Left ventricle myocardium inferior (tissue), 1 donor: ENCODE measurements at regions not wholly inside any gene's neighbourhood (a gene's known extent, or its start where the extent isn't known, plus 50 kb on each side); places are given as distances from the start of the nearest gene placed in this dataset.

Source experiments
- DNase-seq: peaks from one replicate; pipeline ENCODE4 v3.0.0-alpha.2; 2020
- H3K27ac ChIP-seq: fragments of 200-600 bp; replicated peaks from 2 replicates; pipeline ENCODE4 v1.8.0; 2021
- H3K27me3 ChIP-seq: fragments of 200-600 bp; 2 replicates; pipeline ENCODE4 v1.8.0; 2021; ENCODE audit warnings: low read depth
- H3K36me3 ChIP-seq: fragments of 200-600 bp; 2 replicates; pipeline ENCODE4 v1.8.0; 2021
- H3K4me1 ChIP-seq: fragments of 200-600 bp; 2 replicates; pipeline ENCODE4 v1.8.0; 2021
- H3K4me3 ChIP-seq: fragments of 200-600 bp; 2 replicates; pipeline ENCODE4 v1.8.0; 2021; ENCODE audit warnings: mild to moderate bottlenecking, moderate library complexity
- H3K9me3 ChIP-seq: fragments of 200-600 bp; replicated peaks from 2 replicates; pipeline ENCODE4 v1.8.0; 2021
- CTCF ChIP-seq: fragments of 200-600 bp; IDR thresholded peaks from 2 replicates; pipeline ENCODE4 v1.8.0; 2021; ENCODE audit warnings: antibody characterized with exemption, mild to moderate bottlenecking, borderline replicate concordance
- intact Hi-C: fragments of 100-400 bp; cut with micrococcal nuclease; formaldehyde crosslinking; loops from one replicate; pipeline ENCODE4 v1.11.0; 2022
- donor health status: DM: no; HTN: yes; CAD: no; lungs with severe emphysema.

- H3K9me3 ChIP-seq = peaks cover 29% of the 10 kb centered on the region
- TF ChIP-seq CTCF = no peak
- no peak for DNase-seq
- no peak overlapping the region for H3K27ac ChIP-seq
- H3K4me3 ChIP-seq = no peak overlapping the region
- no peaks in the 10 kb centered on the region for H3K27me3 ChIP-seq
- H3K4me1 ChIP-seq = no peaks in the 10 kb centered on the region
- H3K36me3 ChIP-seq = no peaks in the 10 kb centered on the region
- intact Hi-C loops = no loop called here
Measured at GRCh38 chr15:100810229-100810628, 69.4 kb upstream of the ALDH1A3 start.

DNA sequence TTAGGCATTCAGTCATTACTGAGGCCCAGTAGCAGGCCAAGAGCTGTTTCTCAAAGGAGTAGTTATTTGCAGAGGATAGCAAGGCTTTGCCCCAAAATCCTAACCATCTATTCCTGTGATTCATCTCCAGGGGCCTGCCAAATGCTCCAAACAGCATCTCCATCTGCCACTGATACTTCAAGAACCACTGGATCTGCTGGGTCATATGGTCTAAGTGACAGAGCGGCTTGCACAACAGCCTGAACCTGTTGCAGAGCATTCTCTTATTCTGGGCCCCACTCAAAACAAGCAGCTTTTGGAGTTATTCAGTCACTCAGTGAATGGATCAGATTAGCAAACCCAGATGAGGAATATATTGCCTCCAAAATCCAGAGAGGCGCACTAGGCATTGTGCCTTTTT, 68.8 kb upstream of the ALDH1A3 start:
- TF ChIP-seq CTCF = no peak
- Histone ChIP-seq H3K36me3 (no peaks in the 10 kb centered on the region), H3K4me3 (no peak overlapping the region), H3K27me3 (no peaks in the 10 kb centered on the region), H3K9me3 (peaks cover 35% of the 10 kb centered on the region), H3K27ac (no peak overlapping the region), H3K4me1 (no peaks in the 10 kb centered on the region)
- no peak for DNase-seq
- intact Hi-C loops = no loop called here

- no peaks in the 10 kb centered on the region for H3K4me1 ChIP-seq
- H3K9me3 ChIP-seq = peaks cover 39% of the 10 kb centered on the region
- intact Hi-C loops = no loop called here
- DNase-seq = no peak
- H3K36me3 ChIP-seq = no peaks in the 10 kb centered on the region
- H3K4me3 ChIP-seq = no peak overlapping the region
- H3K27me3 ChIP-seq = no peaks in the 10 kb centered on the region
- TF ChIP-seq CTCF = no peak
- H3K27ac ChIP-seq = no peak overlapping the region
Measured at GRCh38 chr15:100812802-100813201, 66.8 kb upstream of the ALDH1A3 start.

- no peaks in the 10 kb centered on the region for H3K4me1 ChIP-seq
- H3K9me3 ChIP-seq = peaks cover 40% of the 10 kb centered on the region
- no peaks in the 10 kb centered on the region for H3K36me3 ChIP-seq
- no peak overlapping the region for H3K4me3 ChIP-seq
- intact Hi-C loops = no loop called here
- DNase-seq = no peak
- TF ChIP-seq CTCF = no peak
- peaks cover 39% of the 10 kb centered on the region for H3K27me3 ChIP-seq
- H3K27ac ChIP-seq = no peak overlapping the region
Measured at GRCh38 chr15:100818927-100819326, 60.7 kb upstream of the ALDH1A3 start.

- H3K36me3 ChIP-seq = no peaks in the 10 kb centered on the region
- no peak for DNase-seq
- H3K27me3 ChIP-seq = peaks cover 53% of the 10 kb centered on the region
- H3K27ac ChIP-seq = no peak overlapping the region
- H3K4me1 ChIP-seq = no peaks in the 10 kb centered on the region
- intact Hi-C loops = no loop called here
- no peak overlapping the region for H3K4me3 ChIP-seq
- TF ChIP-seq CTCF = no peak
- peaks cover 27% of the 10 kb centered on the region for H3K9me3 ChIP-seq
Measured at GRCh38 chr15:100820528-100820927, 59.1 kb upstream of the ALDH1A3 start.

- H3K27ac ChIP-seq = no peak overlapping the region
- H3K27me3 ChIP-seq = peaks cover 61% of the 10 kb centered on the region
- no peaks in the 10 kb centered on the region for H3K36me3 ChIP-seq
- no peaks in the 10 kb centered on the region for H3K4me1 ChIP-seq
- no peak overlapping the region for H3K4me3 ChIP-seq
- DNase-seq = no peak
- H3K9me3 ChIP-seq = peaks cover 19% of the 10 kb centered on the region
- TF ChIP-seq CTCF = no peak
- intact Hi-C loops = no loop called here
Measured at GRCh38 chr15:100821327-100821726, 58.3 kb upstream of the ALDH1A3 start.
